ENCODE measurements at regions not wholly inside any gene's neighbourhood (a gene's known extent, or its start where the extent isn't known, plus 50 kb on each side); places are given as distances from the start of the nearest gene placed in this dataset.

GRCh38 chr11:23851216-23851615 is 645.6 kb upstream of the LUZP2 start:
- no peak for TF ChIP-seq CTCF (conservative IDR thresholded peaks at IDR 0.05)
- TF ChIP-seq ZFX (IDR thresholded peaks at IDR 0.05) = no peak
- no peak overlapping the region for H3K27ac ChIP-seq

- no peak overlapping the region for H3K27ac ChIP-seq
- TF ChIP-seq ZFX (IDR thresholded peaks at IDR 0.05) (no peak), CTCF (conservative IDR thresholded peaks at IDR 0.05) (no peak)
Measured at GRCh38 chr11:23856654-23857053, 640.2 kb upstream of the LUZP2 start.

GRCh38 chr11:23859087-23859486 is 637.8 kb upstream of the LUZP2 start:
- no peak for TF ChIP-seq CTCF (conservative IDR thresholded peaks at IDR 0.05)
- no peak overlapping the region for H3K27ac ChIP-seq

DNA sequence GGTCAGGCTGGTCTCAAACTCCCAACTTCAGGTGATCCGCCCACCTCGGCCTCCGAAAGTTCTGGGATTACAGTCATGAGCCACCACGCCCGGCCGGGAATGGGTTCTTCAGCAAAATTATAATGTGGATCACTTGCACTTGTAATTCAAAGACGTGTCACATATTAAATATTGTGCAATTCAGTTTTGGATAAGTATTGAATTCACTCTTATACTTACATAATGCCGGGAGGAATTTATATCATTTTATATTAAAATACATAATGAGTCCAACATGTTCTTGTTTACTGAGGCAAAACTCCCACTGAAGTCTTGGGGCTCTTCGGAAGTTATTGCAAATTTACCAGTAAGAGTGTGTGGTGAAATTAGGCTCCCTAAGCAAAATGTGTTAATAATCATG is 635.2 kb upstream of the LUZP2 start:
- H3K27ac ChIP-seq = no peak overlapping the region
- no peak for TF ChIP-seq ZFX (IDR thresholded peaks at IDR 0.05)
- no peak for TF ChIP-seq CTCF (conservative IDR thresholded peaks at IDR 0.05)

- no peak overlapping the region for H3K27ac ChIP-seq
- no peak for TF ChIP-seq ZFX (IDR thresholded peaks at IDR 0.05)
- TF ChIP-seq CTCF (conservative IDR thresholded peaks at IDR 0.05) = no peak
Measured at GRCh38 chr11:23865341-23865975, 631.4 kb upstream of the LUZP2 start.

DNA sequence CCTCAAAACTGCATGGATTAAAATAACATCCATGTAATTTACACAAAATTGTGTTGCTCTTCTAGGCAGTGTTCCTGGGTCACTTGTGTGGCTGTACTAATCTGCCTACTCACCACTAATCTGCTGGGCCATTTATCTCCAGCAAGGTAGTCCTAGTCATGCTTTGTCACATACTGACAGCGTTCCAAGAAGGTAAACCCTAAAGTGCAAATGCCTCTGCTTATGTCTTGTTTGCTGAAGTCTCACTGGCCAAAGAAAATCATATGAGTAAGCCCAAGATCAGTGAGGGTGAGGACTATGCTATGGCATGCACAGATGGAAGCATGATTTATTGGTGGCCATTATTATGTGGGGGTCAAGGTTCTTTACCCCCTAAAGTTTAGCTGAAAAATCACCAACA is 630.2 kb upstream of the LUZP2 start:
- no peak overlapping the region for H3K27ac ChIP-seq
- TF ChIP-seq CTCF (conservative IDR thresholded peaks at IDR 0.05) (no peak), ZFX (IDR thresholded peaks at IDR 0.05) (no peak)

- TF ChIP-seq ZFX (IDR thresholded peaks at IDR 0.05) (no peak), CTCF (conservative IDR thresholded peaks at IDR 0.05) (no peak)
Measured at GRCh38 chr11:23869671-23870070, 627.2 kb upstream of the LUZP2 start.

More at GRCh38 chr11:23869671-23870070, 627.2 kb upstream of the LUZP2 start:
- H3K27ac ChIP-seq = no peak overlapping the region

Data from C4-2B (cell line).